Muscle layer of duodenum (tissue), 2 donors: ENCODE measurements at regions not wholly inside any gene's neighbourhood (a gene's known extent, or its start where the extent isn't known, plus 50 kb on each side); places are given as distances from the start of the nearest gene placed in this dataset.
"Not testable (repeated sequence)": the region's sequence is repeated elsewhere in the genome, so short reads cannot be mapped to it uniquely, and the experiment has no call there.

Experiments used
- H3K27ac ChIP-seq: one replicate; pipeline ENCODE4 v1.7.0; 2013; ENCODE audit warnings: mild to moderate bottlenecking, low read length
- H3K27me3 ChIP-seq: one replicate; pipeline ENCODE4 v1.7.0; 2013; ENCODE audit warnings: low read depth, mild to moderate bottlenecking, control low read depth, low read length
- H3K36me3 ChIP-seq, 2 donors: one replicate each; pipeline ENCODE4 v1.7.0; 2013; ENCODE audit warnings: low read length in 2 of 2, control low read depth in 1 of 2, mild to moderate bottlenecking in 1 of 2; ENCODE audit not compliant: insufficient read depth in 2 of 2, control insufficient read depth in 1 of 2
- H3K4me1 ChIP-seq, 2 donors: one replicate each; pipeline ENCODE4 v1.7.0; 2013; ENCODE audit warnings: low read length in 2 of 2, mild to moderate bottlenecking in 2 of 2, control low read depth in 1 of 2, moderate library complexity in 1 of 2; ENCODE audit not compliant: insufficient read depth in 2 of 2, control insufficient read depth in 1 of 2
- H3K4me3 ChIP-seq, 2 donors: one replicate each; pipeline ENCODE4 v1.7.0; 2013; ENCODE audit warnings: low read length in 2 of 2, low read depth in 1 of 2, mild to moderate bottlenecking in 1 of 2
- H3K9me3 ChIP-seq, 2 donors: one replicate each; pipeline ENCODE4 v1.7.0; 2013; ENCODE audit warnings: low read length in 2 of 2, control low read depth in 1 of 2, mild to moderate bottlenecking in 1 of 2; ENCODE audit not compliant: control insufficient read depth in 1 of 2
- donor health status: healthy.

- H3K27ac ChIP-seq = no peak overlapping the region
- no peaks in the 10 kb centered on the region for H3K36me3 ChIP-seq
- H3K4me1 ChIP-seq = no peaks in the 10 kb centered on the region
- H3K9me3 ChIP-seq = no peaks in the 10 kb centered on the region
- no peak overlapping the region for H3K4me3 ChIP-seq
- no peaks in the 10 kb centered on the region for H3K27me3 ChIP-seq
Measured at GRCh38 chr14:22255017-22255950, 333.7 kb downstream of the DAD1 start.

- H3K27me3 ChIP-seq = no peaks in the 10 kb centered on the region
- no peaks in the 10 kb centered on the region for H3K36me3 ChIP-seq
- no peaks in the 10 kb centered on the region for H3K4me1 ChIP-seq
- H3K9me3 ChIP-seq = no peaks in the 10 kb centered on the region
- H3K4me3 ChIP-seq = no peak overlapping the region
- H3K27ac ChIP-seq = no peak overlapping the region
Measured at GRCh38 chr14:22252686-22253085, 336.3 kb downstream of the DAD1 start.

DNA sequence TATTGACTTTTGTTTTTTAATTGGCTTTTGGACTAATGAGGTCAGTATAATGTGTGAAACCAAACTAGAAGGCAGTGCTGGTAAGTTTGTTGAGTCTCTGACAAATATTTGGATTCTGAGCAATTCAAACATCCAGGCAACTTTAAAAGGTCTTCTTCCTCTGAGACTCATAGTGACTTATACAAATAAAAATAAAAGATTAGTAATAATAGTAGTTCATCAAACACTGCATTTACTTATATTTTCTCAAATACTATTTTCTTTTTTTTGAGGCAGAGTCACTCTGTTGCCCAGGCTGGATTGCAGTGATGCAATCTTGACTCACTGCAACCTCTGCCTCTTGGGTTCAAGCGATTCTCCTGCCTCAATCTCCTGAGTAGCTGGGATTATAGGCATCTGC is 337.9 kb downstream of the DAD1 start:
- no peak overlapping the region for H3K27ac ChIP-seq
- H3K36me3 ChIP-seq = no peaks in the 10 kb centered on the region
- H3K27me3 ChIP-seq = no peaks in the 10 kb centered on the region
- H3K4me1 ChIP-seq = no peaks in the 10 kb centered on the region
- no peak overlapping the region for H3K4me3 ChIP-seq
- H3K9me3 ChIP-seq = no peaks in the 10 kb centered on the region

DNA sequence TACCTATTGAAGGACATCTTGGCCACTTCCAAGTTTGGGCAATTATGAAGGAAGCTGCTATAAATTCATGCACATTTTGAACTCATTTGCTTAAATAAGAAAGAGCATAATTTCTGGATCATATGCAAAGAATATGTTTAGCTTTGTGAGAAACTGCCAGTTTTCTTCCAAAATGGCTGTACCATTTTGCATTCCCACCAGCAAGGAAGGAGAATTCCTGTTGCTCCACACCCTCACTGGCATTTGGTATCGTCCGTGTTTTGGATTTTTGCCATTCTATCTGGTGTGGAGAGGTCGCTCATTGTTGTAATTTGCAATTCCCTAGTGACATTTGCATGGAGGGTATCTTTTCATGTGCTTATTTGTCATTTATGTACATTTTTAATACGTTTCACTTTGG is 339.3 kb downstream of the DAD1 start:
- no peak overlapping the region for H3K27ac ChIP-seq
- H3K36me3 ChIP-seq = no peaks in the 10 kb centered on the region
- no peaks in the 10 kb centered on the region for H3K27me3 ChIP-seq
- H3K4me1 ChIP-seq = no peaks in the 10 kb centered on the region
- no peaks in the 10 kb centered on the region for H3K9me3 ChIP-seq
- no peak overlapping the region for H3K4me3 ChIP-seq

DNA sequence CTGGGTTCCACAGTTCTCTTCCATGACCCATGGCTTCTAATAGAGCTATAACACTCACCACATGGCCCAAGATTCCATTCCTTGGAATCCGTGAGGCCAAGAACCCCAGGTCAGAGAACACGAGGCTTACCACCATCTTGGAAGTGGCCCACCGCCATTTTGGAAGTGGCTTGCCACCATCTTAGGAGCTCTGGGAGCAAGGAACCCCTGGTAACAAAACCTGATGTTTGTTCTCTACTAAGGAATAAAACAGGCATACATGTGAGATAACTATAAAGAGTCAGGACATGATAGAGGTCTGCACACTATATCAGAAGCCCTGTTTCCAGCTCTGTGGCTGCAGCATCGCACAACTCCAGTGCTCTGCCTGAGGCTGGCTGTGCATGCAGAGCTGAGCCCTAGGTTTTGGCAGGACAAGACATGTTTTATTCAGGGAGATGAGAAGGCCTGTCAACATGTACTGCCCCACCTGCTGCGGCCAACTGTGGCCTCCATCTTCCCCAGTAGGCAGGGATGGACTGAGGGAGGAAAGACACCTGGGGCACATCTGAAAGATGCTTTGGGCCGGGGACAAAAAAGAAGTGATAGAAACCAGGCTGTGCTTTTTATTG is 344.9 kb downstream of the DAD1 start:
- H3K4me3 ChIP-seq = no peak overlapping the region
- H3K9me3 ChIP-seq = no peaks in the 10 kb centered on the region
- H3K27ac ChIP-seq = no peak overlapping the region
- H3K27me3 ChIP-seq = no peaks in the 10 kb centered on the region
- no peaks in the 10 kb centered on the region for H3K4me1 ChIP-seq
- H3K36me3 ChIP-seq = no peaks in the 10 kb centered on the region

- not testable (repeated sequence) for H3K4me1 ChIP-seq, H3K27me3 ChIP-seq, H3K36me3 ChIP-seq
Measured at GRCh38 chr14:22238320-22238719, 350.7 kb downstream of the DAD1 start.

GRCh38 chr14:22233377-22233776 is 355.6 kb downstream of the DAD1 start:
- Histone ChIP-seq H3K9me3 (peaks cover 0 to 3% of the 10 kb centered on the region in 2 donors), H3K4me3 (no peak overlapping the region), H3K36me3 (no peaks in the 10 kb centered on the region), H3K4me1 (no peaks in the 10 kb centered on the region), H3K27ac (no peak overlapping the region), H3K27me3 (no peaks in the 10 kb centered on the region)

More at GRCh38 chr14:22238320-22238719, 350.7 kb downstream of the DAD1 start:
- H3K4me3 ChIP-seq, H3K9me3 ChIP-seq, H3K27ac ChIP-seq: not testable (repeated sequence)

- Histone ChIP-seq H3K9me3 (peaks cover 0 to 3% of the 10 kb centered on the region in 2 donors), H3K4me1 (no peaks in the 10 kb centered on the region), H3K4me3 (no peak overlapping the region), H3K36me3 (no peaks in the 10 kb centered on the region), H3K27me3 (no peaks in the 10 kb centered on the region), H3K27ac (no peak overlapping the region)
Measured at GRCh38 chr14:22232933-22233332, 356.1 kb downstream of the DAD1 start.

- H3K9me3 ChIP-seq = peaks cover 0 to 3% of the 10 kb centered on the region in 2 donors
- no peaks in the 10 kb centered on the region for H3K27me3 ChIP-seq
- no peaks in the 10 kb centered on the region for H3K36me3 ChIP-seq
- no peak overlapping the region for H3K27ac ChIP-seq
- no peak overlapping the region for H3K4me3 ChIP-seq
- no peaks in the 10 kb centered on the region for H3K4me1 ChIP-seq
Measured at GRCh38 chr14:22232486-22232885, 356.5 kb downstream of the DAD1 start.

DNA sequence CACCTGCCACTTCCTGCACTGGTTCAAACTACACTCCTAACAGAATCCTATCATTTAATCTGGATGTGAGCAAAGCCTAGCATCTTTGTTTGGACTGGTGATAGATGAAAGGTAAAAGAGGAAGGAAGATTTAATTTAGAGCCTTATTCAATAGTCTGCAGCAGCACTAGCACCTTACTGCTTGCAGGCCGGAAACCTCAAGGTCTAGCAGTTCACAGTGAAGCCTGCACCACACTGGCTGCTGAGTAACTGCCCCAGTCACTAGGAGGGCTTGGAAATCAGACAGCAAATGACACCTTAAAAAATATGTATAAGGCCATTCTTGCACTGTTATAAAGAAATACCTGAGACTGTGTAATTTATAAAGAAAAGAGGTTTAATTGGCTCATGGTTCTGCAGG is 358.0 kb downstream of the DAD1 start:
- Histone ChIP-seq H3K9me3 (peaks cover 0 to 3% of the 10 kb centered on the region in 2 donors), H3K4me1 (no peaks in the 10 kb centered on the region), H3K27ac (no peak overlapping the region), H3K27me3 (no peaks in the 10 kb centered on the region), H3K4me3 (no peak overlapping the region), H3K36me3 (no peaks in the 10 kb centered on the region)

- Histone ChIP-seq H3K4me3 (no peak overlapping the region), H3K9me3 (peaks cover 0 to 3% of the 10 kb centered on the region in 2 donors), H3K4me1 (no peaks in the 10 kb centered on the region), H3K27me3 (no peaks in the 10 kb centered on the region), H3K27ac (no peak overlapping the region), H3K36me3 (no peaks in the 10 kb centered on the region)
Measured at GRCh38 chr14:22230517-22230916, 358.5 kb downstream of the DAD1 start.
